ENCODE measurements at regions not wholly inside any gene's neighbourhood (a gene's known extent, or its start where the extent isn't known, plus 50 kb on each side); places are given as distances from the start of the nearest gene placed in this dataset.

DNA sequence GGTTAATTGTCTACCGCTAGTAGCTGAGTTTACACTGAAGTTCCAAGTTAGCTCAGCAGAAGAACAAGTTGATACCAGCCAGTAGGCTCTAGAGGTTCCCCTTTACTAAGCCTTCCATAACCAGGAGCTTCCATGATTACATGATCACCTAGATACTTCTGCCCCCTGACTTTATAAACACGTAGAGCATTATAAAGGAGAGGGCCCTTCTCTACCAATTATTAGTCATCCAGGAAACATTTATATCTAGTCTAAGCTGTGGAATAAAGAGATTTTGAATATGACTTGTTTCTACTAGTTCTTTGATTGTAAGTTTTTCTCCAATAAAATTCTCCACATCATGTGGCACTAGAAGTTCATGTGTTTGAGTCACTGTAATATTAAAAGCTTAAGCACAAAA lies 818.1 kb upstream of the PCDH10 start:
- Histone ChIP-seq H3K4me1 (no peaks in the 10 kb centered on the region), H3K9ac (no peak overlapping the region), H3K4me2 (ENCODE audit: low read length) (no peak overlapping the region), H3K27ac (no peak overlapping the region), H3K79me2 (no peaks in the 10 kb centered on the region), H3K4me3 (ENCODE audit: low read depth, low read length) (no peak overlapping the region), H3K36me3 (ENCODE audit: control insufficient read depth, insufficient read depth, low read length) (no peaks in the 10 kb centered on the region), H2AFZ (no peak overlapping the region), H3K9me3 (ENCODE audit: control insufficient read depth, low read length) (no peaks in the 10 kb centered on the region), H3K27me3 (ENCODE audit: control insufficient read depth, insufficient read depth, low read length) (no peaks in the 10 kb centered on the region)
- TF ChIP-seq, protein P1, sequence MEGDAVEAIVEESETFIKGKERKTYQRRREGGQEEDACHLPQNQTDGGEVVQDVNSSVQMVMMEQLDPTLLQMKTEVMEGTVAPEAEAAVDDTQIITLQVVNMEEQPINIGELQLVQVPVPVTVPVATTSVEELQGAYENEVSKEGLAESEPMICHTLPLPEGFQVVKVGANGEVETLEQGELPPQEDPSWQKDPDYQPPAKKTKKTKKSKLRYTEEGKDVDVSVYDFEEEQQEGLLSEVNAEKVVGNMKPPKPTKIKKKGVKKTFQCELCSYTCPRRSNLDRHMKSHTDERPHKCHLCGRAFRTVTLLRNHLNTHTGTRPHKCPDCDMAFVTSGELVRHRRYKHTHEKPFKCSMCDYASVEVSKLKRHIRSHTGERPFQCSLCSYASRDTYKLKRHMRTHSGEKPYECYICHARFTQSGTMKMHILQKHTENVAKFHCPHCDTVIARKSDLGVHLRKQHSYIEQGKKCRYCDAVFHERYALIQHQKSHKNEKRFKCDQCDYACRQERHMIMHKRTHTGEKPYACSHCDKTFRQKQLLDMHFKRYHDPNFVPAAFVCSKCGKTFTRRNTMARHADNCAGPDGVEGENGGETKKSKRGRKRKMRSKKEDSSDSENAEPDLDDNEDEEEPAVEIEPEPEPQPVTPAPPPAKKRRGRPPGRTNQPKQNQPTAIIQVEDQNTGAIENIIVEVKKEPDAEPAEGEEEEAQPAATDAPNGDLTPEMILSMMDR (IDR thresholded peaks at IDR 0.05): no peak

DNA sequence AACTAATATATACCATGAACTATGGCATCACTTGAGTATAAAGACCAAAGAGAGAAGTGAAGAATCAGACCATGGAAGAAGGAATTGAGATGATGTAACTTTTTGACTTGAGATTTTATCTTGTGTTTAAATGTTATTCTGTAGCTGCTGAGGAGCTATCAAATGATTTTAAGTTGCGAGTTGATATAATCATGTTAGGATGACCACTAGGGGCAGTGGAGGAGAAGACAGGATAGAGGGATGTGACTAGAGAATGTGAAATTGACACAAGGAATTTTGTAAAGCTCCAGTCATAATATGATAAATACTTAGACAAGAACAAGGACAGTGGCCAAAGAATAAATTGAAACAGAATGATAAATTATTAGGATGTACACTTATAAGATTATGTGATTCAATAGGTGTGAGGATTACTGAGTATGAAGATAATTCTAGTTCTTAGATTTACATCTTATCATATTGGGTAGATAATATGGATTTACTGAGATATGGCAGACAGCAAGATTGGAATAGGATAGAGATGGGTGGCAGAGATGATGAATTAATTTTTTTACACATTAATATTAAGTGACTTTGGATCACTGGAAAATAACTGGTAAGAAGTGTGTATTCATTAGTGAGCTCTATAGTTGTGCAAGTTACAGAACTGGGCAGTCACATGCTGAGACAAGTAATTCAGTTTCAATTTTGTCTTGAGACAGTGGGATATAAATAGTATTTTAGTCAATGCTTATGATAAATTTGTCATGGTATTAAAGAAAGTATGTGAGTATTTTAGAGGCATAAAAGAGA lies 816.0 kb upstream of the PCDH10 start:
- Histone ChIP-seq H3K27me3 (ENCODE audit: control insufficient read depth, insufficient read depth, low read length) (no peaks in the 10 kb centered on the region), H3K4me1 (no peaks in the 10 kb centered on the region), H3K36me3 (ENCODE audit: control insufficient read depth, insufficient read depth, low read length) (no peaks in the 10 kb centered on the region), H3K9me3 (ENCODE audit: control insufficient read depth, low read length) (no peaks in the 10 kb centered on the region), H3K9ac (no peak overlapping the region), H3K4me3 (ENCODE audit: low read depth, low read length) (no peak overlapping the region), H2AFZ (no peak overlapping the region), H3K79me2 (no peaks in the 10 kb centered on the region), H3K4me2 (ENCODE audit: low read length) (no peak overlapping the region), H3K27ac (no peak overlapping the region)
- TF ChIP-seq, protein P1 (IDR thresholded peaks at IDR 0.05): no peak

DNA sequence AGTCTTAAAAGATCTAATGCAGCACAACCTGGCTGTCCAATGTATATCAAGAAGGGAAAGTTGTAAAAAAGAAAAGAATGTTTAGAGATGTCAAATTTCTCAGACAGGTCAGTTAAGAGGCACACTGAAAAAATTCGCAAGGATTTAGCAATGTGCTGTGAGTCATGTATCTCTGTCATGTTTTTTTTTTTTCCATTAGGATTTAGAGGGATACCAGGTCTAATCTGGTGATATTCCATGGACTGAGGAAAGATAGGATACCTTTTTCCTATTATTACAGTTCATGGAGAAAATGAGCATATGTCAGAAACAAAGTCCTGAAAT lies 815.4 kb upstream of the PCDH10 start:
- H3K4me1 ChIP-seq: no peaks in the 10 kb centered on the region
- no peak overlapping the region for H3K9ac ChIP-seq
- H3K9me3 ChIP-seq (ENCODE audit: control insufficient read depth, low read length): no peaks in the 10 kb centered on the region
- no peak overlapping the region for H3K4me3 ChIP-seq (ENCODE audit: low read depth, low read length)
- H3K79me2 ChIP-seq: no peaks in the 10 kb centered on the region
- H3K36me3 ChIP-seq (ENCODE audit: control insufficient read depth, insufficient read depth, low read length): no peaks in the 10 kb centered on the region
- TF ChIP-seq, protein P1 (IDR thresholded peaks at IDR 0.05): no peak
- H2AFZ ChIP-seq: no peak overlapping the region
- H3K27ac ChIP-seq: no peak overlapping the region
- H3K4me2 ChIP-seq (ENCODE audit: low read length): no peak overlapping the region
- no peaks in the 10 kb centered on the region for H3K27me3 ChIP-seq (ENCODE audit: control insufficient read depth, insufficient read depth, low read length)

DNA sequence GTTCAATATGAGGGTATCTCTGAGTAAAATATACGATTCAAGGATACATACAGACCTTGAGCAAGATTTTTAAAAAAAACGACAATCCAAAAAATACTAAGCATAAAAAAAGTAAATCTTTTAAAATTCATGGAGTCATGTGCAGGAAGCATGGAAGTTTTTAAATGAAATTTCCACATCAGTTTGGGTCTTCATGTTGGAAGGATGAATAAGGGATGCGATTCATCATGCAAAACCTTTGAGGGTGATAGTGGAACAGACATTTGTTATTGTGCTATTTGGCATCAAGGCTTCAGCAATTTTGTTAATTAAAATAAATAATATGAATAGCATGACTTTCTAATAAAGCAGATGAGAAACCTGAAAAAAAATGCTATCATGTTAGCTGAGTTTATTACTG lies 815.0 kb upstream of the PCDH10 start:
- no peaks in the 10 kb centered on the region for H3K9me3 ChIP-seq (ENCODE audit: control insufficient read depth, low read length)
- no peak overlapping the region for H3K9ac ChIP-seq
- no peaks in the 10 kb centered on the region for H3K27me3 ChIP-seq (ENCODE audit: control insufficient read depth, insufficient read depth, low read length)
- TF ChIP-seq, protein P1 (IDR thresholded peaks at IDR 0.05): no peak
- H3K36me3 ChIP-seq (ENCODE audit: control insufficient read depth, insufficient read depth, low read length): no peaks in the 10 kb centered on the region
- H3K4me3 ChIP-seq (ENCODE audit: low read depth, low read length): no peak overlapping the region
- no peak overlapping the region for H3K4me2 ChIP-seq (ENCODE audit: low read length)
- H3K27ac ChIP-seq: no peak overlapping the region
- H3K79me2 ChIP-seq: no peaks in the 10 kb centered on the region
- no peak overlapping the region for H2AFZ ChIP-seq
- no peaks in the 10 kb centered on the region for H3K4me1 ChIP-seq
